ENCODE measurements at regions not wholly inside any gene's neighbourhood (a gene's known extent, or its start where the extent isn't known, plus 50 kb on each side); places are given as distances from the start of the nearest gene placed in this dataset.

- no peak for ATAC-seq (replicated peaks; ENCODE audit: extremely low read depth, poor library complexity, severe bottlenecking)
These were observed 504.9 kb downstream of the CCDC85A start for GRCh38 chr2:56688661-56689060.

GRCh38 chr2:56693501-56693900 lies 509.7 kb downstream of the CCDC85A start:
- Mint-ChIP-seq H3K36me3 (ENCODE audit: insufficient read depth) (no peaks in the 10 kb centered on the region), H3K9me3 (peaks cover 22% of the 10 kb centered on the region), H3K27me3 (no peaks in the 10 kb centered on the region), H3K27ac (ENCODE audit: low read depth) (no peak overlapping the region), H3K4me1 (no peaks in the 10 kb centered on the region), H3K4me3 (no peak overlapping the region)
- ATAC-seq (replicated peaks; ENCODE audit: extremely low read depth, poor library complexity, severe bottlenecking) (no peak), DNase-seq (ENCODE audit: low spot score in 2 of 2) (no peak)

More at GRCh38 chr2:56688661-56689060, 504.9 kb downstream of the CCDC85A start:
- DNase-seq (ENCODE audit: low spot score in 2 of 2) = no peak
- peaks cover 19% of the 10 kb centered on the region for H3K9me3 Mint-ChIP-seq
- H3K27ac Mint-ChIP-seq (ENCODE audit: low read depth) = no peak overlapping the region
- no peak overlapping the region for H3K4me3 Mint-ChIP-seq
- H3K36me3 Mint-ChIP-seq (ENCODE audit: insufficient read depth) = no peaks in the 10 kb centered on the region
- H3K4me1 Mint-ChIP-seq = no peaks in the 10 kb centered on the region
- H3K27me3 Mint-ChIP-seq = no peaks in the 10 kb centered on the region

GRCh38 chr2:56703001-56703400 lies 519.2 kb downstream of the CCDC85A start:
- Mint-ChIP-seq H3K4me1 (no peaks in the 10 kb centered on the region), H3K36me3 (ENCODE audit: insufficient read depth) (no peaks in the 10 kb centered on the region), H3K27me3 (no peaks in the 10 kb centered on the region), H3K9me3 (peaks cover 12% of the 10 kb centered on the region), H3K27ac (ENCODE audit: low read depth) (no peak overlapping the region), H3K4me3 (no peak overlapping the region)
- no peak for DNase-seq (ENCODE audit: low spot score in 2 of 2)
- no peak for ATAC-seq (replicated peaks; ENCODE audit: extremely low read depth, poor library complexity, severe bottlenecking)

GRCh38 chr2:56705713-56706112 lies 521.9 kb downstream of the CCDC85A start:
- Mint-ChIP-seq H3K9me3 (peaks cover 20% of the 10 kb centered on the region), H3K4me3 (no peak overlapping the region), H3K36me3 (ENCODE audit: insufficient read depth) (no peaks in the 10 kb centered on the region), H3K4me1 (no peaks in the 10 kb centered on the region), H3K27me3 (no peaks in the 10 kb centered on the region), H3K27ac (ENCODE audit: low read depth) (no peak overlapping the region)
- ATAC-seq (replicated peaks; ENCODE audit: extremely low read depth, poor library complexity, severe bottlenecking) = no peak
- DNase-seq (ENCODE audit: low spot score in 2 of 2) = no peak

- ATAC-seq (replicated peaks; ENCODE audit: extremely low read depth, poor library complexity, severe bottlenecking) (no peak), DNase-seq (ENCODE audit: low spot score in 2 of 2) (no peak)
- H3K36me3 Mint-ChIP-seq (ENCODE audit: insufficient read depth) = no peaks in the 10 kb centered on the region
- H3K9me3 Mint-ChIP-seq = peaks cover 20% of the 10 kb centered on the region
- no peaks in the 10 kb centered on the region for H3K4me1 Mint-ChIP-seq
- H3K4me3 Mint-ChIP-seq = no peak overlapping the region
- no peaks in the 10 kb centered on the region for H3K27me3 Mint-ChIP-seq
- no peak overlapping the region for H3K27ac Mint-ChIP-seq (ENCODE audit: low read depth)
These were observed 523.4 kb downstream of the CCDC85A start for GRCh38 chr2:56707218-56707617.

GRCh38 chr2:56707650-56708049 lies 523.9 kb downstream of the CCDC85A start:
- DNase-seq (ENCODE audit: low spot score in 2 of 2) (no peak), ATAC-seq (replicated peaks; ENCODE audit: extremely low read depth, poor library complexity, severe bottlenecking) (no peak)
- Mint-ChIP-seq H3K4me1 (no peaks in the 10 kb centered on the region), H3K27me3 (no peaks in the 10 kb centered on the region), H3K9me3 (peaks cover 22% of the 10 kb centered on the region), H3K27ac (ENCODE audit: low read depth) (no peak overlapping the region), H3K4me3 (no peak overlapping the region), H3K36me3 (ENCODE audit: insufficient read depth) (no peaks in the 10 kb centered on the region)

DNA sequence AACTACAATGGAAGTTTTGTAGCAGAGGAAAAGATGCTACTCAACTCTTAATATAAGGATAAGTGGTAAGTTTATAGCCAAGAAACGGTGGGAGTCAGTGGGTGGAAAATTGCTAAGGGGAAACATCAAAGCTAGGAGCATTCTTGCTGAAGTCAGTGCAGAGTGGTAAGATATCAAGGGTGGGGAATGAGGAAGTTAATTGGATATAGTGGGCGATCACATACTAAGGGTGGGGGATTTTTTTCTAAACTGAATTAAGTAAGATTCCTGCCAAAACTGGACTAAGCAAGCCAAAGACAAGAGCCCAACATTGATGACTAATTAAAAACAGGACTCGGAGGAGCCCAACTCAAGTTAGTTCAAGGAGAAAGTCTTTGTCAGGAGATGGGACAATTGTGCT lies 525.4 kb downstream of the CCDC85A start:
- Mint-ChIP-seq H3K9me3 (peaks cover 22% of the 10 kb centered on the region), H3K27me3 (no peaks in the 10 kb centered on the region), H3K27ac (ENCODE audit: low read depth) (no peak overlapping the region), H3K36me3 (ENCODE audit: insufficient read depth) (no peaks in the 10 kb centered on the region), H3K4me1 (no peaks in the 10 kb centered on the region), H3K4me3 (no peak overlapping the region)
- DNase-seq (ENCODE audit: low spot score in 2 of 2) (no peak), ATAC-seq (replicated peaks; ENCODE audit: extremely low read depth, poor library complexity, severe bottlenecking) (no peak)

- DNase-seq (ENCODE audit: low spot score in 2 of 2) (no peak), ATAC-seq (replicated peaks; ENCODE audit: extremely low read depth, poor library complexity, severe bottlenecking) (no peak)
- no peak overlapping the region for H3K27ac Mint-ChIP-seq (ENCODE audit: low read depth)
- H3K36me3 Mint-ChIP-seq (ENCODE audit: insufficient read depth) = no peaks in the 10 kb centered on the region
- no peaks in the 10 kb centered on the region for H3K27me3 Mint-ChIP-seq
- H3K4me1 Mint-ChIP-seq = no peaks in the 10 kb centered on the region
- no peak overlapping the region for H3K4me3 Mint-ChIP-seq
- H3K9me3 Mint-ChIP-seq = peaks cover 22% of the 10 kb centered on the region
These were observed 529.4 kb downstream of the CCDC85A start for GRCh38 chr2:56713161-56713676.

DNA sequence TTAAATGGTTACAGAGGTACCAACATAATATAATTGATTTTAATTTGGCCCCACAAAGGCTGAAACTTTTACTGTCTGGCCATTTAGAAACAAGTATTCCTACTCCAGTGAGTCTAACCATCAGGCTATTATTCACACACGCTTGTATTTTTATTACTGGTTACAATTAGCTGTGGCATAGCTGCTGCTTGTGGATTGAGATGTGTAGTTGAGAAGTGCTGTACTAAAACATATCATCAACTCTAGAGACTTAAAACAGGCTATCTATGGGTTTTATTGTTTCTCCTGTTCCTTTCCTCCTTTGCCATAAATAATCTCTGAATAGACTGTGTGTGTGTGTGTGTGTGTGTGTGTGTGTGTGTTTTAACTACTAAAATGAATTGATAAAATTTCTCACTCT lies 530.2 kb downstream of the CCDC85A start:
- ATAC-seq (replicated peaks; ENCODE audit: extremely low read depth, poor library complexity, severe bottlenecking) (no peak), DNase-seq (ENCODE audit: low spot score in 2 of 2) (no peak)
- Mint-ChIP-seq H3K27ac (ENCODE audit: low read depth) (no peak overlapping the region), H3K4me1 (no peaks in the 10 kb centered on the region), H3K36me3 (ENCODE audit: insufficient read depth) (no peaks in the 10 kb centered on the region), H3K9me3 (peaks cover 23% of the 10 kb centered on the region), H3K27me3 (no peaks in the 10 kb centered on the region), H3K4me3 (no peak overlapping the region)

DNA sequence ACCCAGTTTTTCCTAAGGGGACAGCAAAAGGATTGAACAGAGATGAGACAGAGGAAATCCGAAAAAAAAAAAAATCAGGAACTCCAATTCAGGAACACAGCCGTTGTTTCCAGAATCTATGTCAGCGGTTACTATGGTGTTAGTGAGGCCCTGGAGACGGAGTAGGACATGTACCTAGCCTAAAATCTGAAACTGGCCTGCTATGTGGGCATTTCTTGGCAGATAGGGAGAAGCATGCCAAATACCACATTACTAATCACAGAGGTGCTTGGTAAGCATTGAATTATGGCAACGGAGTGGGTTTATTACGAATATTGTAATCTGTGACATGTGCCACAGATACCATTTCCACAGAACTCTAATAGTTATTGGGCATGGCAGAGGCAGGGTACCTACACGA lies 530.6 kb downstream of the CCDC85A start:
- H3K4me1 Mint-ChIP-seq = no peaks in the 10 kb centered on the region
- H3K36me3 Mint-ChIP-seq (ENCODE audit: insufficient read depth) = no peaks in the 10 kb centered on the region
- peaks cover 24% of the 10 kb centered on the region for H3K9me3 Mint-ChIP-seq
- no peak overlapping the region for H3K4me3 Mint-ChIP-seq
- no peak for ATAC-seq (replicated peaks; ENCODE audit: extremely low read depth, poor library complexity, severe bottlenecking)
- H3K27me3 Mint-ChIP-seq = no peaks in the 10 kb centered on the region
- no peak for DNase-seq (ENCODE audit: low spot score in 2 of 2)
- no peak overlapping the region for H3K27ac Mint-ChIP-seq (ENCODE audit: low read depth)

- H3K4me1 Mint-ChIP-seq = no peaks in the 10 kb centered on the region
- ATAC-seq (replicated peaks; ENCODE audit: extremely low read depth, poor library complexity, severe bottlenecking) (no peak), DNase-seq (ENCODE audit: low spot score in 2 of 2) (no peak)
- no peaks in the 10 kb centered on the region for H3K27me3 Mint-ChIP-seq
- H3K9me3 Mint-ChIP-seq = peaks cover 20% of the 10 kb centered on the region
- H3K36me3 Mint-ChIP-seq (ENCODE audit: insufficient read depth) = no peaks in the 10 kb centered on the region
- H3K27ac Mint-ChIP-seq (ENCODE audit: low read depth) = no peak overlapping the region
- no peak overlapping the region for H3K4me3 Mint-ChIP-seq
These were observed 531.9 kb downstream of the CCDC85A start for GRCh38 chr2:56715683-56716082.

- Mint-ChIP-seq H3K4me3 (no peak overlapping the region), H3K27me3 (no peaks in the 10 kb centered on the region), H3K4me1 (no peaks in the 10 kb centered on the region), H3K9me3 (peaks cover 12% of the 10 kb centered on the region), H3K36me3 (ENCODE audit: insufficient read depth) (no peaks in the 10 kb centered on the region), H3K27ac (ENCODE audit: low read depth) (no peak overlapping the region)
- no peak for DNase-seq (ENCODE audit: low spot score in 2 of 2)
- ATAC-seq (replicated peaks; ENCODE audit: extremely low read depth, poor library complexity, severe bottlenecking) = no peak
These were observed 534.6 kb downstream of the CCDC85A start for GRCh38 chr2:56718413-56718812.

GRCh38 chr2:56729212-56729611 lies 545.4 kb downstream of the CCDC85A start:
- no peak overlapping the region for H3K27ac Mint-ChIP-seq (ENCODE audit: low read depth)
- H3K4me1 Mint-ChIP-seq = no peaks in the 10 kb centered on the region
- no peak for DNase-seq (ENCODE audit: low spot score in 2 of 2)
- peaks cover 14% of the 10 kb centered on the region for H3K9me3 Mint-ChIP-seq
- H3K36me3 Mint-ChIP-seq (ENCODE audit: insufficient read depth) = no peaks in the 10 kb centered on the region
- no peaks in the 10 kb centered on the region for H3K27me3 Mint-ChIP-seq
- no peak overlapping the region for H3K4me3 Mint-ChIP-seq
- ATAC-seq (replicated peaks; ENCODE audit: extremely low read depth, poor library complexity, severe bottlenecking) = no peak

GRCh38 chr2:56732946-56733345 lies 549.2 kb downstream of the CCDC85A start:
- H3K36me3 Mint-ChIP-seq (ENCODE audit: insufficient read depth) = no peaks in the 10 kb centered on the region
- H3K4me1 Mint-ChIP-seq = no peaks in the 10 kb centered on the region
- no peak overlapping the region for H3K27ac Mint-ChIP-seq (ENCODE audit: low read depth)
- no peak overlapping the region for H3K4me3 Mint-ChIP-seq
- DNase-seq (ENCODE audit: low spot score in 2 of 2) (no peak), ATAC-seq (replicated peaks; ENCODE audit: extremely low read depth, poor library complexity, severe bottlenecking) (no peak)
- peaks cover 25% of the 10 kb centered on the region for H3K9me3 Mint-ChIP-seq
- no peaks in the 10 kb centered on the region for H3K27me3 Mint-ChIP-seq
